WTC11 (cell line): ENCODE measurements at regions not wholly inside any gene's neighbourhood (a gene's known extent, or its start where the extent isn't known, plus 50 kb on each side); places are given as distances from the start of the nearest gene placed in this dataset.
"Not testable (repeated sequence)": the region's sequence is repeated elsewhere in the genome, so short reads cannot be mapped to it uniquely, and the experiment has no call there.

ENCODE experiments used
- ATAC-seq: fragments of 200-7000 bp; cut with Tn5 transposase; 2 replicates; pipeline ENCODE4 v1.10.0; 2021; ENCODE audit warnings: mild to moderate bottlenecking, moderate library complexity
- CTCF ChIA-PET: fragments of 300-600 bp; sonication (Branson Sonifier 250); formaldehyde crosslinking; loops from one replicate; lab custom pipeline; 2021; ENCODE audit warnings: antibody characterized with exemption; lab: Charles Lee
- POLR2A ChIA-PET: fragments of 350-600 bp; sonication (Branson Sonifier 250); formaldehyde crosslinking; loops from one replicate; lab custom pipeline; 2021; ENCODE audit warnings: antibody characterized with exemption; lab: Charles Lee
- DNase-seq: peaks from one replicate; pipeline ENCODE4 v3.0.0; 2021; ENCODE audit warnings: low spot score
- H3K27ac Mint-ChIP-seq: 2 replicates; pipeline ENCODE4 v1.8.0; 2021; ENCODE audit warnings: mixed read lengths
- H3K27me3 Mint-ChIP-seq: 2 replicates; pipeline ENCODE4 v1.8.0; 2021; ENCODE audit warnings: low read depth, mild to moderate bottlenecking, moderate library complexity, mixed read lengths
- H3K36me3 Mint-ChIP-seq: 2 replicates; pipeline ENCODE4 v1.8.0; 2021; ENCODE audit warnings: mixed read lengths
- H3K4me1 Mint-ChIP-seq: 2 replicates; pipeline ENCODE4 v1.8.0; 2022; ENCODE audit warnings: mixed read lengths
- H3K4me3 Mint-ChIP-seq: 2 replicates; pipeline ENCODE4 v1.8.0; 2021; ENCODE audit warnings: mild to moderate bottlenecking, moderate library complexity, mixed read lengths
- H3K9me3 Mint-ChIP-seq: 2 replicates; pipeline ENCODE4 v1.8.0; 2021; ENCODE audit warnings: mixed read lengths
- E2F4 ChIP-seq: sonication (generic); formaldehyde crosslinking; IDR thresholded peaks from 2 replicates; pipeline ENCODE4 v1.8.1; 2022; ENCODE audit warnings: low read depth, mild to moderate bottlenecking, moderate library complexity, missing genetic modification reagents, borderline replicate concordance
- ETV6 ChIP-seq: sonication (generic); formaldehyde crosslinking; IDR thresholded peaks from 2 replicates; pipeline ENCODE4 v1.8.1; 2022; ENCODE audit warnings: mild to moderate bottlenecking, missing genetic modification reagents
- HMGA2 ChIP-seq: fragments of 250-450 bp; sonication (Bioruptor Pico); IDR thresholded peaks from 2 replicates; pipeline ENCODE4 v1.4.0; 2021; ENCODE audit warnings: mild to moderate bottlenecking, moderate library complexity
- KAT7 ChIP-seq: sonication (generic); formaldehyde crosslinking; IDR thresholded peaks from 2 replicates; pipeline ENCODE4 v1.8.1; 2023; ENCODE audit warnings: missing genetic modification reagents, mild to moderate bottlenecking, borderline replicate concordance
- MAX ChIP-seq: sonication (generic); formaldehyde crosslinking; IDR thresholded peaks from 2 replicates; pipeline ENCODE4 v1.8.0; 2022; ENCODE audit warnings: mild to moderate bottlenecking, missing genetic modification reagents
- MYBL2 ChIP-seq: sonication (generic); formaldehyde crosslinking; IDR thresholded peaks from 2 replicates; pipeline ENCODE4 v1.8.1; 2023; ENCODE audit warnings: mild to moderate bottlenecking, moderate library complexity, missing genetic modification reagents
- NFATC4 ChIP-seq: fragments of 250-450 bp; sonication (Bioruptor Pico); IDR thresholded peaks from 2 replicates; pipeline ENCODE4 v1.9.0; 2021; ENCODE audit warnings: mild to moderate bottlenecking
- NR2C2 ChIP-seq: sonication (generic); formaldehyde crosslinking; IDR thresholded peaks from 2 replicates; pipeline ENCODE4 v1.8.0; 2022; ENCODE audit warnings: mild to moderate bottlenecking, missing genetic modification reagents
- SMAD3 ChIP-seq: sonication (generic); formaldehyde crosslinking; IDR thresholded peaks from 2 replicates; pipeline ENCODE4 v1.8.0; 2022; ENCODE audit warnings: missing genetic modification reagents, mild to moderate bottlenecking, borderline replicate concordance
- USF1 ChIP-seq: sonication (generic); formaldehyde crosslinking; IDR thresholded peaks from 2 replicates; pipeline ENCODE4 v1.8.0; 2022; ENCODE audit warnings: mild to moderate bottlenecking, missing genetic modification reagents
- ZBTB43 ChIP-seq: sonication (generic); formaldehyde crosslinking; IDR thresholded peaks from 2 replicates; pipeline ENCODE4 v1.8.1; 2023; ENCODE audit warnings: mild to moderate bottlenecking, missing genetic modification reagents
- ZMAT4 ChIP-seq: fragments of 250-450 bp; sonication (Bioruptor Pico); IDR thresholded peaks from 2 replicates; pipeline ENCODE4 v1.9.0; 2021; ENCODE audit warnings: mild to moderate bottlenecking
- ZNF263 ChIP-seq: sonication (generic); formaldehyde crosslinking; IDR thresholded peaks from 2 replicates; pipeline ENCODE4 v1.8.1; 2022; ENCODE audit warnings: low read depth, mild to moderate bottlenecking, moderate library complexity, missing genetic modification reagents
- ZNF396 ChIP-seq: fragments of 250-450 bp; sonication (Bioruptor Pico); IDR thresholded peaks from 2 replicates; pipeline ENCODE4 v1.8.0; 2021; ENCODE audit warnings: mild to moderate bottlenecking, moderate library complexity, borderline replicate concordance
- ZNF416 ChIP-seq: fragments of 250-450 bp; sonication (Bioruptor Pico); IDR thresholded peaks from 2 replicates; pipeline ENCODE4 v1.9.0; 2021; ENCODE audit warnings: mild to moderate bottlenecking, inconsistent platforms
- ZNF532 ChIP-seq: fragments of 250-450 bp; sonication (Bioruptor Pico); IDR thresholded peaks from 2 replicates; pipeline ENCODE4 v1.9.0; 2021; ENCODE audit warnings: mild to moderate bottlenecking, borderline replicate concordance

- H3K36me3 Mint-ChIP-seq = peaks cover 31% of the 10 kb centered on the region
- H3K27ac Mint-ChIP-seq, H3K4me3 Mint-ChIP-seq, DNase-seq, H3K4me1 Mint-ChIP-seq, CTCF ChIA-PET, ATAC-seq, POLR2A ChIA-PET, H3K27me3 Mint-ChIP-seq: not testable (repeated sequence)
- peaks cover 46% of the 10 kb centered on the region for H3K9me3 Mint-ChIP-seq
Measured at GRCh38 chr2:132068407-132068806, 93.3 kb downstream of the ANKRD30BL start.

- POLR2A ChIA-PET, H3K27me3 Mint-ChIP-seq, DNase-seq, H3K4me3 Mint-ChIP-seq, CTCF ChIA-PET, H3K4me1 Mint-ChIP-seq, H3K27ac Mint-ChIP-seq, ATAC-seq: not testable (repeated sequence)
- Mint-ChIP-seq H3K9me3 (peaks cover 41% of the 10 kb centered on the region), H3K36me3 (peaks cover 31% of the 10 kb centered on the region)
Measured at GRCh38 chr2:132065391-132065790, 96.4 kb downstream of the ANKRD30BL start.

GRCh38 chr2:132039609-132040236 lies 122.0 kb downstream of the ANKRD30BL start:
- H3K9me3 Mint-ChIP-seq, DNase-seq, H3K4me3 Mint-ChIP-seq, H3K27ac Mint-ChIP-seq, ATAC-seq, CTCF ChIA-PET, H3K4me1 Mint-ChIP-seq, H3K36me3 Mint-ChIP-seq, H3K27me3 Mint-ChIP-seq, POLR2A ChIA-PET: not testable (repeated sequence)

GRCh38 chr2:132038883-132039235 lies 122.9 kb downstream of the ANKRD30BL start:
- DNase-seq, H3K36me3 Mint-ChIP-seq, H3K27me3 Mint-ChIP-seq, H3K27ac Mint-ChIP-seq, H3K9me3 Mint-ChIP-seq, H3K4me1 Mint-ChIP-seq, ATAC-seq, POLR2A ChIA-PET: not testable (repeated sequence)
- CTCF ChIA-PET = interaction anchor here (1.2 kb wide), 1 partner anchor 237 kb away, joined by 4 read pairs; no protein-coding TSS in a partner anchor
- peak overlapping the region; percentile 71 for H3K4me3 Mint-ChIP-seq

GRCh38 chr2:132038179-132038882 lies 123.4 kb downstream of the ANKRD30BL start:
- Mint-ChIP-seq H3K4me1 (peaks cover 4% of the 10 kb centered on the region), H3K27ac (no peak overlapping the region), H3K9me3 (no peaks in the 10 kb centered on the region), H3K4me3 (peak overlapping the region; percentile 71), H3K27me3 (peaks cover 2% of the 10 kb centered on the region), H3K36me3 (no peaks in the 10 kb centered on the region)
- DNase-seq = peak; percentile 26
- ChIA-PET POLR2A (interaction anchor here (0.8 kb wide), 1 partner anchor 249 kb away, joined by 4 read pairs; no protein-coding TSS in a partner anchor), CTCF (interaction anchor here (0.7 to 1.2 kb wide), 2 partner anchors 122 to 237 kb away, joined by 4 to 5 read pairs; no protein-coding TSS in a partner anchor)
- no peak for ATAC-seq
- TF ChIP-seq HMGA2 (CRISPR knock-in tag) = no peak
- TF ChIP-seq ZNF263 (CRISPR knock-in tag) = no peak
- TF ChIP-seq NFATC4 (CRISPR knock-in tag) = no peak
- no peak for TF ChIP-seq MAX (CRISPR knock-in tag)
- no peak for TF ChIP-seq ZNF532
- TF ChIP-seq KAT7 = no peak
- TF ChIP-seq ZNF416 (CRISPR knock-in tag) = no peak
- TF ChIP-seq MYBL2 (CRISPR knock-in tag) = no peak
- TF ChIP-seq SMAD3 = no peak
- no peak for TF ChIP-seq ETV6 (CRISPR knock-in tag)
- TF ChIP-seq ZNF396 (CRISPR knock-in tag) = no peak
- TF ChIP-seq USF1 (CRISPR knock-in tag) = no peak
- no peak for TF ChIP-seq ZMAT4 (CRISPR knock-in tag)
- TF ChIP-seq NR2C2 (CRISPR knock-in tag) = no peak
- no peak for TF ChIP-seq ZBTB43
- no peak for TF ChIP-seq E2F4 (CRISPR knock-in tag)
